LNCAP (cell line): ENCODE measurements at regions not wholly inside any gene's neighbourhood (a gene's known extent, or its start where the extent isn't known, plus 50 kb on each side); places are given as distances from the start of the nearest gene placed in this dataset.

ENCODE experiments used
- TF ChIP-seq, protein P1 (sequence below): fragments of 450-650 bp; IDR thresholded peaks from 2 replicates; pipeline ENCODE4 v1.5.1; 2017; ENCODE audit warnings: mild to moderate bottlenecking

DNA sequence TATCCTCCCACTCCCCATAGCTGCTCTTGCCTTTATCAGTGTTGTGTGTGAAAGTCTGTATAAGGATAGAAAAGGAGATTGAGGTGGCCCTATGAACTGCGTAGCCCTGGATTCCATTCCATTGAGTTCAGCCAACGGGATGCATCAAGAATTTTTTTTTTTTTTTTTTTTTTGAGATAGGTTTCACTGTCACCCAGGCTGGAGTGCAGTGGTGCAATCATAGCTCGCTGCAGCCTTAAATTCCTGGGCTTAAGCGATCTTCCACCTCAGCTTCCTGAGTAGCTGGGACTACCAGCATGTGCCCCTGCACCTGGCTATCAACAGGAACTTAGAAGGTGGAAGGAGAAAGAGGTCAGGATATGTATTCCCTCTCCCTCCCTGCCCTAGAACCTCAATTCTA, 187.2 kb upstream of the SPRY1 start:
- TF ChIP-seq, protein P1, sequence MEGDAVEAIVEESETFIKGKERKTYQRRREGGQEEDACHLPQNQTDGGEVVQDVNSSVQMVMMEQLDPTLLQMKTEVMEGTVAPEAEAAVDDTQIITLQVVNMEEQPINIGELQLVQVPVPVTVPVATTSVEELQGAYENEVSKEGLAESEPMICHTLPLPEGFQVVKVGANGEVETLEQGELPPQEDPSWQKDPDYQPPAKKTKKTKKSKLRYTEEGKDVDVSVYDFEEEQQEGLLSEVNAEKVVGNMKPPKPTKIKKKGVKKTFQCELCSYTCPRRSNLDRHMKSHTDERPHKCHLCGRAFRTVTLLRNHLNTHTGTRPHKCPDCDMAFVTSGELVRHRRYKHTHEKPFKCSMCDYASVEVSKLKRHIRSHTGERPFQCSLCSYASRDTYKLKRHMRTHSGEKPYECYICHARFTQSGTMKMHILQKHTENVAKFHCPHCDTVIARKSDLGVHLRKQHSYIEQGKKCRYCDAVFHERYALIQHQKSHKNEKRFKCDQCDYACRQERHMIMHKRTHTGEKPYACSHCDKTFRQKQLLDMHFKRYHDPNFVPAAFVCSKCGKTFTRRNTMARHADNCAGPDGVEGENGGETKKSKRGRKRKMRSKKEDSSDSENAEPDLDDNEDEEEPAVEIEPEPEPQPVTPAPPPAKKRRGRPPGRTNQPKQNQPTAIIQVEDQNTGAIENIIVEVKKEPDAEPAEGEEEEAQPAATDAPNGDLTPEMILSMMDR, result no peak

DNA sequence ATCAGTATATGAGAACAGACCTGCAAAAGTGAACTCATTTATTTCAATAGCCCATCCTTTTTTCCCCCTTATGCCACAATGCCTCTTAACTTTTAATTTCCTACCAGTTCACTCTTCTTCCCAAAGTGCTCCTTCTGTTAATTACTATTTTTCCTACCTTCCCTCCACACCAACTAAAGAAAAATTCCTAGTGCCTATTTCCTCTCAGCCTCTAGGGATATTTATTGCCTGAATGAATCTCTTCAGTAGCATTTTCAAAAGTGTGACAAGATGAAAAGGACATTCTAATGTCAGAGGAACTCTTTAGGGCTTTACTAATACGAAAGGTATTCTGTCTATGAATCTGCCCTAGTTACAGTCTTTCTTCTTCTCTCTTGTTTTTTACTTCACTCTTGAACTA, 181.1 kb upstream of the SPRY1 start:
- TF ChIP-seq, protein P1, result no peak

DNA sequence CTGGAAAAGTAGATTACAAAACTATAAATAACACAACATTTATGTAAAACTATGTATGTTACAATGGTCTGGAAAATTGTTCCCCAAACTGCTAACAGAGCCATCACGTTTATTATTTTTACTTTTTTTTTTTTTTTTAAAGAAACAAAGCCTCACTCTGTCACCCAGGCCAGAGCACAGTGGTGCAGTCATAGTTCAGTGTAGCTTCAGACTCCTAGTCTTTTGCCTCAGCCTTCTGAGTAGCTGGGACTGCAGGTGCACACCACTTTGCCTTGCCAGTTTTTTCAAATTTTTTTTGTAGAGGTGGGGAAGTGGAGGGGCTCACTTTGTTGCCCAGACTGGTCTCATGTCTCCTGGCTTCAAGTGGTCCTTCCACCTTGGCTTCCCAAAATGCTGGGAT, 180.1 kb upstream of the SPRY1 start:
- TF ChIP-seq, protein P1, result no peak

DNA sequence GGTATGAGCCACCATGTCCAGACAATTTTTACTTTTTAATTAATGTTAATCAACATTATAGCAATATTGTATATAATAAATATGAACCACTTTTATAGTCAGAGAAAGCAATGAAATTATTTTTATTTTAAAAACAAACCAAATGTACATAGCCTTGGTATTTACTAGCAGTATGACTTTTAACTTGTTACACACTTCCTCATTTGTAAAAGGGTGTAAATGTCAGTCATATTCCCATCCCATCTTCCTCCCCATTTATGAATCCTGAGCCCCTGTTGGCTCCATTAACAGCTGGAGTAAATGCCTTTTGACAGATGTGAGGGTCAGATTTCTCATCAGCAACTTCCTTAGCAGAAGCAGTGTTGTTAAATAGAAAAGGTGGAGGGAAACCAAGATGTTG, 179.6 kb upstream of the SPRY1 start:
- TF ChIP-seq, protein P1, result no peak

DNA sequence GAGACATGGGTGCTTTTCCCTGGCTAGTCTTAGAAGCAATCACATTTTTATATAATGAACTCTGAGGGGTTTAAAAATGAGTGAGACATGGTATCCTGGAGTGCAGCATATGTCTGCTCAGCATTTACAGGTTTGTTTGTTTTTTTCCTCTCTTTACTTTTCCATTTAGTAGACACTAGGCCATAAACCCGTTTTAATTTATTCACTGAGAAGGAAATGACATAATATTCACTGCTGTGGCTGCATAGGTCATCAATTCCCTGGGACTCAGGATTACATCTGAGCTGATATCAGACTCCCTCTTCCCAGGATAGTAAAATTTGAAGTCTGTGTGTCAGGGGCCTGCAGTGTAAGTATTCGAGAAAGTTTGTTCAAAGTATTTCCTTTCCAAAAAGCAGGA, 178.9 kb upstream of the SPRY1 start:
- TF ChIP-seq, protein P1, result no peak

DNA sequence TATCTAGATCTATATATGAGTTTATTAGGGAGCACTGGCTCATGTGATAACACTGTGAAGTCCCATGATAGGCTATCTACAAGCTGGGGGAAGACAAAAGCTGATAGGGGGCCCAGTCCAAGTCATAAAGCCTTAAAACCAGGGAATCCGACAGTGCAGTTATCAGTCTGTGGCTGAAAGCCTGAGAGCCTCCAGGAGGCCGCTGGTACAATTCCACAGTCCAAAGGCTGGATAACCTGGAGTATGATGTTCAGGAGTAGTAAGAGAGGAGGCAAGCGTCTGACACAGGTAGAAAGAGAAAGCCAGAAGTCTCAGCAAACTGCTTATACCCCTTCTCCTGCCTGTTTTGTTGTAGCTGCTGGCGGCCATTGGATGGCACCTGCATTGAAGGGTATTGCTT, 177.6 kb upstream of the SPRY1 start:
- TF ChIP-seq, protein P1, result no peak

DNA sequence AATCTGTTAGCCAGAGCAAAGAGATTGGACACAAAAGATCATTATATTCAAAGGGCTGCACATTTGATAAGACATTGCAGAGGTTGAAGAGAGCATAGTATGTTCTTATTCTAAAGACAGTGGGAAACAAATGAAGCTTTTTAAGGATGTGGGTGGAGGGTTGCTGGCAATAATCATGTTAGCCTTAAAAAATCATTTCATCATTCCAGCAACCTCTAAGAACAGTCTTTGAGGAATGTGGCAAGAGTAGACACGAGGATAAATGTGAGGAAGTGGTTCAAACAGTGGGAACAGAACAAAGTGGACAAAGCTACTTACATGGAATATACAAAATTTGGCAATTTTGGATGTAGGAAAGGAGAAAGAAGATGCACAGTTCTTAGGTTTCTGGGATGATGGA, 167.3 kb upstream of the SPRY1 start:
- TF ChIP-seq, protein P1, result no peak

DNA sequence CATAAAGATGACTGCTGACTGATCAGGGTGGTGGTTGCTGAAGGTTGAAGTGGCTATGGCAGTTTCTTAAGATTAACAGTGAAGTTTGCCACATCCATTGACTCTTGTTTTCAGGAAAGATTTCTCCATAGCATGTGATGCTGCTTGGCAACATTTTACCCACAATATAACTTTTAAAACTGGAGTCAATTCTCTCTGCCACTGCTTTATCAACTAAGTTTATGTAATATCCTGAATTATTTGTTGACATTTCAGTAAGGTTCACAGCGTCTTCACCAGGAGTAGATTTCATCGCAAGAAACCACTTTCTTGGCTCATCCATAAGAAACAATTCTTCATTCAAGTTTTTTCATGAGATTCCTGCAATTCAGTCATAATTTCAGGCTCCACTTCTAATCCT, 166.5 kb upstream of the SPRY1 start:
- TF ChIP-seq, protein P1, result no peak
